Caco-2 (cell line): ENCODE measurements at regions not wholly inside any gene's neighbourhood (a gene's known extent, or its start where the extent isn't known, plus 50 kb on each side); places are given as distances from the start of the nearest gene placed in this dataset.

Experiments used
- BruUV-seq: library from RNA; stranded (reverse); fragments of 400-500 nt; replicated peaks from 2 replicates; lab custom pipeline; 2021; lab: Mats Ljungman, UMichigan
- CTCF ChIA-PET: fragments of 300-600 bp; sonication (Branson Sonifier 250); formaldehyde crosslinking; loops from one replicate; lab custom pipeline; 2022; ENCODE audit warnings: antibody characterized with exemption; lab: Charles Lee
- POLR2A ChIA-PET: fragments of 300-600 bp; sonication (Branson Sonifier 250); formaldehyde crosslinking; loops from one replicate; lab custom pipeline; 2022; ENCODE audit warnings: antibody characterized with exemption; lab: Charles Lee
- DNase-seq, 2 experiments: peaks; one replicate each; pipeline versions ENCODE4 v3.0.0 to v3.0.0-alpha.2; 2020 to 2022
- H3K27me3 ChIP-seq: replicated peaks from 2 replicates; pipeline ENCODE4 v1.6.0; 2011; ENCODE audit warnings: low read length; ENCODE audit not compliant: control insufficient read depth, insufficient read depth
- H3K36me3 ChIP-seq: 2 replicates; pipeline ENCODE4 v1.5.1; 2011; ENCODE audit warnings: low read length; ENCODE audit not compliant: control insufficient read depth, insufficient read depth
- H3K4me1 ChIP-seq: fragments of 250-450 bp; sonication (Bioruptor Pico); 2 replicates; pipeline ENCODE4 v1.5.1; 2020; ENCODE audit warnings: mild to moderate bottlenecking
- H3K4me3 ChIP-seq: 2 replicates; pipeline ENCODE4 v1.5.1; 2011; ENCODE audit warnings: low read depth, mild to moderate bottlenecking, control low read depth, low read length
- H3K9me3 ChIP-seq: fragments of 250-450 bp; sonication (Bioruptor Pico); 2 replicates; pipeline ENCODE4 v1.5.1; 2020; ENCODE audit warnings: mild to moderate bottlenecking, moderate library complexity
- H3K27ac Mint-ChIP-seq: one replicate; pipeline ENCODE4 v1.8.0; 2022; ENCODE audit warnings: mixed read lengths; ENCODE audit not compliant: unreplicated experiment
- H3K27me3 Mint-ChIP-seq: one replicate; pipeline ENCODE4 v1.8.0; 2022; ENCODE audit warnings: mixed read lengths; ENCODE audit not compliant: insufficient read depth, unreplicated experiment
- H3K36me3 Mint-ChIP-seq: one replicate; pipeline ENCODE4 v1.8.0; 2022; ENCODE audit warnings: mild to moderate bottlenecking, mixed read lengths; ENCODE audit not compliant: insufficient read depth, unreplicated experiment
- H3K4me1 Mint-ChIP-seq: one replicate; pipeline ENCODE4 v1.8.0; 2022; ENCODE audit warnings: low read depth, mixed read lengths; ENCODE audit not compliant: unreplicated experiment
- H3K4me3 Mint-ChIP-seq: one replicate; pipeline ENCODE4 v1.8.0; 2022; ENCODE audit warnings: mild to moderate bottlenecking, moderate library complexity, mixed read lengths; ENCODE audit not compliant: unreplicated experiment
- H3K9me3 Mint-ChIP-seq: one replicate; pipeline ENCODE4 v1.8.0; 2022; ENCODE audit warnings: mixed read lengths; ENCODE audit not compliant: unreplicated experiment
- CTCF ChIP-seq, 2 experiments: fragments of 200-600 bp in 1 of 2; IDR thresholded peaks; 1 replicate in 1 of 2; 2 replicates in 1 of 2; pipeline versions ENCODE4 v1.5.1 to v1.8.0; 2011 to 2022; ENCODE audit warnings: antibody characterized with exemption in 1 of 2, control low read depth in 1 of 2, inconsistent platforms in 1 of 2, low read depth in 1 of 2, low read length in 1 of 2, mild to moderate bottlenecking in 1 of 2, moderate library complexity in 1 of 2; ENCODE audit not compliant: insufficient read depth in 1 of 2, severe bottlenecking in 1 of 2, unreplicated experiment in 1 of 2
- intact Hi-C: fragments of 100-400 bp; cut with micrococcal nuclease; formaldehyde crosslinking; loops from one replicate; pipeline ENCODE4 v1.10.0; 2022; ENCODE audit not compliant: unreplicated experiment

- Histone ChIP-seq H3K27me3 (no peaks in the 10 kb centered on the region), H3K4me3 (no peak overlapping the region), H3K36me3 (no peaks in the 10 kb centered on the region), H3K9me3 (no peaks in the 10 kb centered on the region), H3K4me1 (no peaks in the 10 kb centered on the region)
- BruUV-seq: no TSS peak
- no peaks in the 10 kb centered on the region for H3K27me3 Mint-ChIP-seq
- ChIA-PET CTCF (no interaction called here), POLR2A (no interaction called here)
- no peak for DNase-seq
- intact Hi-C loops: no loop called here
- no peaks in the 10 kb centered on the region for H3K4me1 Mint-ChIP-seq
- no peak overlapping the region for H3K27ac Mint-ChIP-seq
- H3K4me3 Mint-ChIP-seq: no peak overlapping the region
- H3K36me3 Mint-ChIP-seq: no peaks in the 10 kb centered on the region
- no peaks in the 10 kb centered on the region for H3K9me3 Mint-ChIP-seq
- TF ChIP-seq CTCF (IDR thresholded peaks at IDR 0.05; ENCODE audit: insufficient read depth in 1 of 2, low read depth in 1 of 2, low read length in 1 of 2, severe bottlenecking in 1 of 2, unreplicated experiment in 1 of 2): no peak
Measured at GRCh38 chr10:18735711-18736110, 76.5 kb downstream of the ARL5B start.

- Mint-ChIP-seq H3K9me3 (peaks cover 12% of the 10 kb centered on the region), H3K27ac (no peak overlapping the region), H3K27me3 (no peaks in the 10 kb centered on the region), H3K4me3 (no peak overlapping the region), H3K4me1 (no peaks in the 10 kb centered on the region), H3K36me3 (no peaks in the 10 kb centered on the region)
- Histone ChIP-seq H3K27me3 (no peaks in the 10 kb centered on the region), H3K4me3 (no peak overlapping the region), H3K9me3 (no peaks in the 10 kb centered on the region), H3K4me1 (no peaks in the 10 kb centered on the region), H3K36me3 (no peaks in the 10 kb centered on the region)
- BruUV-seq: no TSS peak
- no peak for TF ChIP-seq CTCF (IDR thresholded peaks at IDR 0.05; ENCODE audit: insufficient read depth in 1 of 2, low read depth in 1 of 2, low read length in 1 of 2, severe bottlenecking in 1 of 2, unreplicated experiment in 1 of 2)
- CTCF ChIA-PET: no interaction called here
- no peak for DNase-seq
- POLR2A ChIA-PET: no interaction called here
- intact Hi-C loops: no loop called here
Measured at GRCh38 chr10:18737236-18737635, 78.0 kb downstream of the ARL5B start.

- no peak for TF ChIP-seq CTCF (IDR thresholded peaks at IDR 0.05; ENCODE audit: insufficient read depth in 1 of 2, low read depth in 1 of 2, low read length in 1 of 2, severe bottlenecking in 1 of 2, unreplicated experiment in 1 of 2)
- POLR2A ChIA-PET: no interaction called here
- no TSS peak for BruUV-seq
Measured at GRCh38 chr10:18737841-18738240, 78.6 kb downstream of the ARL5B start.

More at GRCh38 chr10:18737841-18738240, 78.6 kb downstream of the ARL5B start:
- H3K36me3 Mint-ChIP-seq: no peaks in the 10 kb centered on the region
- H3K4me3 Mint-ChIP-seq: no peak overlapping the region
- H3K27ac Mint-ChIP-seq: no peak overlapping the region
- Histone ChIP-seq H3K4me1 (no peaks in the 10 kb centered on the region), H3K9me3 (no peaks in the 10 kb centered on the region), H3K4me3 (no peak overlapping the region), H3K27me3 (no peaks in the 10 kb centered on the region), H3K36me3 (no peaks in the 10 kb centered on the region)
- H3K9me3 Mint-ChIP-seq: peaks cover 13% of the 10 kb centered on the region
- no peaks in the 10 kb centered on the region for H3K27me3 Mint-ChIP-seq
- CTCF ChIA-PET: no interaction called here
- no peak for DNase-seq
- intact Hi-C loops: no loop called here
- no peaks in the 10 kb centered on the region for H3K4me1 Mint-ChIP-seq
